ENCODE measurements at regions not wholly inside any gene's neighbourhood (a gene's known extent, or its start where the extent isn't known, plus 50 kb on each side); places are given as distances from the start of the nearest gene placed in this dataset.
"Not testable (repeated sequence)": the region's sequence is repeated elsewhere in the genome, so short reads cannot be mapped to it uniquely, and the experiment has no call there.

- DNase-seq: peak; percentile 1 to 3
Measured at GRCh38 chr7:67625257-67625737, 628.7 kb downstream of the TYW1 start.

GRCh38 chr7:67631476-67631875, 634.8 kb downstream of the TYW1 start:
- DNase-seq: no peak

GRCh38 chr7:67635271-67635670, 638.6 kb downstream of the TYW1 start:
- no peak for DNase-seq

GRCh38 chr7:67636348-67637022, 639.9 kb downstream of the TYW1 start:
- no peak for DNase-seq

- no peak for DNase-seq
Measured at GRCh38 chr7:67637023-67637358, 640.4 kb downstream of the TYW1 start.

GRCh38 chr7:67642542-67642941, 645.9 kb downstream of the TYW1 start:
- DNase-seq: not testable (repeated sequence)

GRCh38 chr7:67644151-67644550, 647.5 kb downstream of the TYW1 start:
- no peak for DNase-seq

- no peak for DNase-seq
Measured at GRCh38 chr7:67652937-67653336, 656.3 kb downstream of the TYW1 start.

- no peak for DNase-seq
Measured at GRCh38 chr7:67653856-67654454, 657.3 kb downstream of the TYW1 start.

- DNase-seq: no peak
Measured at GRCh38 chr7:67654642-67655041, 658.0 kb downstream of the TYW1 start.

GRCh38 chr7:67655168-67655567, 658.5 kb downstream of the TYW1 start:
- no peak for DNase-seq

GRCh38 chr7:67659091-67659490, 662.5 kb downstream of the TYW1 start:
- DNase-seq: no peak

GRCh38 chr7:67662804-67663203, 666.2 kb downstream of the TYW1 start:
- DNase-seq: no peak

GRCh38 chr7:67663644-67664043, 667.0 kb downstream of the TYW1 start:
- no peak for DNase-seq

- not testable (repeated sequence) for DNase-seq
Measured at GRCh38 chr7:67666359-67666758, 669.7 kb downstream of the TYW1 start.

- no peak for DNase-seq
Measured at GRCh38 chr7:67671006-67671548, 674.4 kb downstream of the TYW1 start.

GRCh38 chr7:67673861-67674260, 677.2 kb downstream of the TYW1 start:
- no peak for DNase-seq

- not testable (repeated sequence) for DNase-seq
Measured at GRCh38 chr7:67674862-67675261, 678.2 kb downstream of the TYW1 start.

- DNase-seq: no peak
Measured at GRCh38 chr7:67675971-67676370, 679.3 kb downstream of the TYW1 start.

GRCh38 chr7:67678419-67678818, 681.8 kb downstream of the TYW1 start:
- no peak for DNase-seq

- DNase-seq: no peak
Measured at GRCh38 chr7:67683628-67684027, 687.0 kb downstream of the TYW1 start.

GRCh38 chr7:67690700-67691099, 694.1 kb downstream of the TYW1 start:
- no peak for DNase-seq

- no peak for DNase-seq
Measured at GRCh38 chr7:67692425-67692824, 695.8 kb downstream of the TYW1 start.

- no peak for DNase-seq
Measured at GRCh38 chr7:67696124-67696523, 699.5 kb downstream of the TYW1 start.

- no peak for DNase-seq
Measured at GRCh38 chr7:67696878-67697277, 700.2 kb downstream of the TYW1 start.

Measured in AML-193 (cell line).